Endothelial cell of hepatic sinusoid (primary cell): ENCODE measurements at regions not wholly inside any gene's neighbourhood (a gene's known extent, or its start where the extent isn't known, plus 50 kb on each side); places are given as distances from the start of the nearest gene placed in this dataset.

Experiments used
- in situ Hi-C: cut with HindIII; loops from 2 replicates; pipeline ENCODE4 v1.10.0; 2017; ENCODE audit warnings: low sequenced_read_pairs

DNA sequence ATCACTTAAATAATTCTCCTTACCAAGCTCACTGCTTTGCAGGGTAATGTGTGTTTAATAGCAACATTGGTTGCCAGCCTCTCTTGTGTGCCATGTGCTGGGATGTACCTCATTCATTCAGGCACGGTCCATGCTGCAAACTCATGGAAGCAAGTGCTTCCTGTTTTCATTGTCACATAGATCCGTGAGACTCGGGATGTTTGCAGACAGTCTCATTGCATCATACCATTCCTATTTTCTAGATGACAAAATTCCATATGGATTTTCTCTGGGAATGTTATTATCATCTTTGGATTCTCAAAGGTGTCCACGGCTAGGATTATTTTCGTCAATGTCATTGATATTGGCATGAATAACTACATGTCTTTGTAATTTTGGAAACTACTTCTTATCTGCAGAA is 60.0 kb upstream of the HDAC4 start:
- in situ Hi-C loops: no loop called here

DNA sequence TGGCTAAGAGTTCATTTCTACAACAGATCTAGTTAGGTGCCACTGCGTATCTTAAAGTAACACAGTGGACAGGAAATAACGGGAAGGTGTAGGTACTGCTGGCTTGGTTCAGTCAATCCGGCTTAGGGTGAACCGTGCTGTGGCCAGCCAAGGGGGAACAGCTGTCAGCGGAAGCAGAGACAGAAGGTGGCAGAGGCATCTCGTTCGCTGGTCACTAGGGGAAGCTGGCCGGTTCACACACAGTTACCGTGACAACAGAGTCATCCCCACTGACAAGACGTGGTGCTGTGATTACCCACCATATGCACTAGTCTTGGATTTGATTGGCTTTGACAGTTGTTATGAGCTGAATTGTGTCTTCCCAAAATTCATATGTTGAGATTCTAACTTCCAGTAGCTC is 58.8 kb upstream of the HDAC4 start:
- in situ Hi-C loops: no loop called here

DNA sequence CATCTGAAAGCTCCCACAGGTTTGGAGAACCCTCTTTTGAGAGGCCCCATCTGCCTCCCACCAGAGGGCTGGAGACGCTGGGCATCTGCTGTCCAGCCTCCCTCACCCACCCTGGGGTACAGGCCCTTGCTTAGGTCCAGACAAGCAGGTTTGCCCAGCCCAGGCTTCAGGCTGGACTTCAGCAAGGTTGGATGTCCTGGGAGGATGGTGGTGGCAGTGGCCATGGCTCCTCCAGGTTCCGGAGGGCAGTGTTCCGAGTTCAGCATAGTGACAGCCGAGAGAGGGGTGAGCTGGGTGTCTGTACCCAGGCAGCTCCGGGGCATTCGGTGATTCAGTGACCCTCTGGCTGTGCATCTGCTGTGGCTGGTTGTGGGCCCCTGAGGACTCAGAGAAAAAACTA is 58.2 kb upstream of the HDAC4 start:
- in situ Hi-C loops: no loop called here

DNA sequence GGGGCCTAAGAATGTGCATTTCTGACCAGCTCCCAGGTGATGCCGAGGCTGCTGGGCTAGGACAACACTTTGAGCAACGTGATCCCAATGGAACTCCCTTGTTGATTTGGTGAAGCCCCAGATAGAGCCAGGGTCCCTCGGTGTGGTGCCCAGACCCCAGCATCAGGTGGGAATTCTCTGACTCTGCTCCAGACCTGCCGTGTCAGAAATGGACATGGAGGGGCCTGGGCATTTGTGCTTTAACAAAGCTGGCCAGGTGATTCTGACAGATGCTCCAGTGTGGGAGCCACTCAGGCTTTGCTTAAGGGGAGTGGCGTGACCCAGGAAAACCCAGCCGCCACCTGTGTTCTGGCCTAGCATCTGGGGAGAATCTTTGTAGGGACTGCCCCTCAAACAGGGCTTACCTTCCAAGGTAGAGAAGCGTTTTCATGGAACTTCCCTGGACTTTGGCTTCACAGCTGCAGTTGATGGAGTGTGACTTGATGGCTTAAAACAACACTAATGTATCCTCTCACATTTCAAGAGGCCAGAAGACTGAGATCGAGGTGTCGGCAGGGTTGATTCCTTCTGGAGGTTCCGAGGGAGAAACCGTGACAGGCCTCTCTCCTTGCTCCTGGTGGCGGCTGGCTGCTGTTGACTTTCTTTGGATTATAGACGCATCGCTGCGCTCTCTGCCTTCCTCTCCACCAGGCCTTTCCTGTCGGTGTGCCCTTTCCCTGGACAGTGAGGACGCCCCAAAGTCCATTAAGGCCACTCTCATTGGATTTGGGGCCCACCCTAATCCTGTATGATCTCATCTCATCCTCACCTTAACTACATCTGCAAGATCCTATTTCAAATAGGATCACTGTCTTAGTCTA is 57.0 kb upstream of the HDAC4 start:
- in situ Hi-C loops: no loop called here

DNA sequence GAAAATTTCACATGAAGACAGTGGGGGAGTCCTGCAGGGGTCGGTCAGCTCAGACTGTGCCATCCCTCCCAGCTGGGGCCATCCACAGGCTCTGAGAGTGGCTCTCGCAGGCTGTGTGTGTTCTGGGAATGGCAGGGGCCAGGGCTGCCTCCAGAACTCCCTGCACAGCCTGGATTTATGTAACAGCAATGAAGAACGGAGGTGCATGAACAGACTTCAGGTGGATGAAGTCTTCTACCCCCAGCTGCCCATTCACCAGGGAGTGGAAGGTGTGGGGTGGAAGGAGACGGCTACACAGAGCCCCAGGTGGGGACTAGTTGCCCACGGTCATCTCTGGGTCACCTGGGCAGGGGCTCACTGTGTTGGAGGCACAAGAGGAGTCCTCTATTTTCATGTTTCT is 56.1 kb upstream of the HDAC4 start:
- in situ Hi-C loops: no loop called here

DNA sequence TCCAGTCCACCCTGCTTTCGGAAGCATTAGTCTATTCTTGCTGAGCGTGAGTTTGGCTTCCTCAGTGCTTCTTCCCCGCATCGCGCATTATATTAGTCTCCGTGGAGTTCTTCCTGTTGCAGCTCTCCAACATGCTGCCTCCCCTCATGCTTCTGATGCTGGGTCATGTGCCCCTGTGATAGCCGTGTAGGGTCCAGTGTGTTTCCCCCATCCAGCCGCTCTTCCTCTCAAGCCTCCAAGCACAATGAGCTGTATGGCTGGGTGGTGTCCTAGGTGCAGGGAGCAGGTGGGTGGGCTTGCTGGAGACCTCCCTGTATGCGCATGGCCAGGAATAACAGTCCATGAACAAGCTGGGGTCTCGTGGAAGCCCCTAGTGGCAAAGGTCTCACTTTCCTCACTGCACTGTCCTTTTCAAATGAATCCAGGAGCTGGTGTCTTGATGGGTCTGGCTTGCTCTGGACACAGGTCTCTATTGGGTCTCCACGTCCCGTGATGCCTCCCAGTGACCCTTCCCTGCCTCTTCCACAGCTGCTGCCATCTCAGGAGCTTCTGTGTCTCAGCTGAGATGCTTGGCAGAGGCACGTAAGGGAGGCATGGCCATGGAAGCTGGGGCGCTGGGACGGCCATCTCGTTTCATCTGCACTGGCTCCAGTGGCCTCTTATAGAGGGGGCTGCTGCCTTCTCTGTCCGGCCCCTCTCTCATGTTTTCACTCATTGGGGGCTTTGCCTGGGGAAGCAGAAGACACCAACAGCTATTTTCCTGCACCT is 54.8 kb upstream of the HDAC4 start:
- in situ Hi-C loops: no loop called here

DNA sequence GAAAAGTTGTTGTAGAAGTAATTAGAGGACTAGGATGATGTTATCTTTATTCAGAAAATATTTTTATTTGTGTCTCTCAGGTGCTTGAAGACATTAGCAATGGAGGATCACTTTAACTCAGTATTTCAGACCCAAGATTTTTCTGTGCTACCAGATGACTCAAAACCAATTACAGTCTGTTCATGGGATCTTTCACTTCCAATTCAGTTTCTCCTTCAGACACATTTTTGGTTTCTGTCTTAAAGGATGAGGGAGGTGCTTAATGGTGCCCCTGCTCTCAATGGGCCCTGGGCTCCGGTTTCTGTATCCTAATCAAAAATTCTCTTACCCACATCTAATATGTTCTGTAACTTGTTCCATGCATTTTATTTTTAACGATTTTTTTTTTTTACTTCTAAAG is 53.7 kb upstream of the HDAC4 start:
- in situ Hi-C loops: no loop called here
